OCI-M2 (cell line): ENCODE measurements at regions not wholly inside any gene's neighbourhood (a gene's known extent, or its start where the extent isn't known, plus 50 kb on each side); places are given as distances from the start of the nearest gene placed in this dataset.

ENCODE experiments used
- DNase-seq: peaks from one replicate; lab custom pipeline; 2025; ENCODE audit not compliant: unreplicated experiment; lab: John Stamatoyannopoulos, UW

- DNase-seq, result no peak
Measured at GRCh38 chr1:235027076-235027861, 101.4 kb downstream of the TOMM20 start.

DNA sequence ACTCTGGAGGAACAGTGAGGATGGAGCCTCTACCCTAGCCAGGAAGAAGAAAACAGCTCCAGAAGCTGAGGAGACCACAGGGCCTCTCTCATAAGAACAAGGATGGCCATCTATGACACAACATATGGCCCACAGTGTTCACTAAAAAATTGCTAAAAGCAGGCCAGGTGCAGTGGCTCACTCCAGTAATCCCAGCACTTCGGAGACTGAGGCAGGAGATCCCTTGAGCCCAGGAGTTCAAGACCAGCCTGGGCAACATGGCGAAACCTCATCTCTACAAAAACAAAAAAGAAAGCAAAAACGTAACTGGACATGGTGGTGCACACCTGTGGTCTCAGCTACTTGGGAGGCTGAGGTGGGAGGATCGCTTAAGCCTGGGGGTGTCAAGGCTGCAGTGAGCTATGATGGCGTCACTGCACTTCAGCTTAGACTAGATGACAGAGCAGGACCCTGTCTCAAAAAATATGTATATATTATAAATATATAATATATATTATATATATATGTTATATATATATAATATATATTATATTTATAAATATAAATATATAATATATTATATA is 103.1 kb downstream of the TOMM20 start:
- no peak for DNase-seq

GRCh38 chr1:235024711-235025421 is 103.8 kb downstream of the TOMM20 start:
- DNase-seq, result no peak

- DNase-seq, result no peak
Measured at GRCh38 chr1:235023711-235024439, 104.8 kb downstream of the TOMM20 start.

DNA sequence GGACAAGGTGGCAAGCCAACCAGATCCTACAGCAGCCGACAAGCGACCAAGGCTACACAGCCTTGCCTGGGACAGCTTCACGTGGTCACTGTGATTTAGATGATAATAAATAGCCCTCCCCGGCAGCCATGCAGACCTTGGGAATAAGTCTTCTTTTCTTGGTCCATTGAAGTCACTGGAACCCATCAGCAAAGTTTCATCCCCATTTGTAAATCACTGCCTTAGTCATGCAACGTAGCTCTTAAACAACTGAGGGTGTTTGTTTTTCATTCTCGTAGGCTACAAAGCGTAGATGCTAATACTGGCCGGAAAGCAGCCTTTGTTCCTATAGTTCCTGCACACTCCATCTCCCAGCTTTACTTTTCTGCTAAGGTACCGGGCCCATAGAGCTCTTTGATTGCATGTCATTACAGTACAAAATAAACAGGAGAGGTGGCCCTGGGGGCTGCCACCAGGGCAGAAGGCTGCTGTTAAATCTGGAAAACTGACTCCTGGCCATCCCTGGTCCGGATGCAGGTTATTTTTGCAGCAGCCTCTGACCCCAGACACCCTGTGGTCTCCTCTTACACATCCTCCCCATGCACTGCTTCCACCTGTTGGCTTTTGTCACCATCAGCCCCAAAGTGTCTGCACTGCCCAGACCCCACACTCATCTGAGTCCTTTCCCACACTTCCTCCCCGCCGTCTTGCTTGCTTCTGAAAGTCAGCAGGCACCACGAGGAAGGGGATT is 105.5 kb downstream of the TOMM20 start:
- DNase-seq, result no peak

GRCh38 chr1:235022341-235022980 is 106.2 kb downstream of the TOMM20 start:
- DNase-seq, result no peak

- DNase-seq, result no peak
Measured at GRCh38 chr1:235021815-235022214, 106.8 kb downstream of the TOMM20 start.

DNA sequence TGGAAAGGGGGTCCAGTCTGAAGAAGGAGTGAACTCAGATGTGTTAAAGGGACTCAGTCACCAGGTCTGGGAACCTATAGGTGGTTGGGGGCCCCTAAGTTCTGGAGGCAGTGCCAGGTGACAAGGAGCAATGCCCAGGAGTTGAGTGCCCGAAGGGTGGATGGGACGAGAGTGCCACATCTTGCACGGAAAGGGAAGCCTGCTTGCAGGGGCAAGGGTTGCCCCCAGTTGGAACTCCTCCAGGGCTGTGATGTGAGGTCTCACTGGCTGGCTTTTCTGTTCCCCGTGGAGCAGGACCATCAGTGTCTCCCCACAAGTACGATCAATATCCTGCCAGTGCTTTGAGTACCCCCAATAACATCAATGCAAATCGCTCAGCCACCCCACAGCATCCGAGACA is 107.3 kb downstream of the TOMM20 start:
- no peak for DNase-seq

DNA sequence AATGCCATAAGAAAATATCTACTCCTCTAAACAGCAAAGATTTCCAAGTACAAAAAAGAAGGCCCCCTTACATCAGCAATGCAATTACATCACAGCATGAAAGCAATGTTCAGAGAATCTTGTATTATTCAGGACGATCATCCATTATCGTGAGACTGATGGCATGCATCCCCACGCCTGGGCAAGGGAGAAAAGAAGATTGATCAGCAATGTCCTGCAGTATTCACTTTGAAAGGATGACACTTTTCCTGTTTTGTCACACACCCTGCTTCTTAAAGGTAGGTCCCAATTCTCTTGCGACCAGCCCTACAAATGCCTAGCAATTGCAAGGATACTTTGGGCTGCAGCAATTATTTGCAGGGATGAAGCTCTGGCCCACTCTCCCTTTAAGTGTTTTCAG is 108.7 kb downstream of the TOMM20 start:
- DNase-seq, result no peak

DNA sequence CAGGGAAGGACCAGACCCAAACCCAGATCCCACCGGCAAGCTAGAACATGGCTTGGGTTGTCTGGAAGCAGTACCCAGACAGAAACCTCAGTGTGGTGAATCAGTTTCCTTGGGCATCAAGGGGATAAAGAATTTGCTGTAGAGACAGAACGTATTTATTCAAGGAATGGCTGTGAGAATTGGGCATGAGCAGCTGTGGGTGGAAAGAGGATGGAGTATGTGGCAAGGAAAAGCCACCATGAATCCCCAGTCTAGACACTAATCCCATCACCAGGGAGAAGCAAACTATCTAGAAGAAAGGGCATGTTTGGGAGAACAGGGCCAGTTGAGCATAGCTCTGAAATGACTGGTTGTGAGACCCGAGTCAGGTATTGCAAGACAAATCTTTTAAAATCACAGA is 109.2 kb downstream of the TOMM20 start:
- DNase-seq, result no peak

- no peak for DNase-seq
Measured at GRCh38 chr1:235018720-235019444, 109.8 kb downstream of the TOMM20 start.

DNA sequence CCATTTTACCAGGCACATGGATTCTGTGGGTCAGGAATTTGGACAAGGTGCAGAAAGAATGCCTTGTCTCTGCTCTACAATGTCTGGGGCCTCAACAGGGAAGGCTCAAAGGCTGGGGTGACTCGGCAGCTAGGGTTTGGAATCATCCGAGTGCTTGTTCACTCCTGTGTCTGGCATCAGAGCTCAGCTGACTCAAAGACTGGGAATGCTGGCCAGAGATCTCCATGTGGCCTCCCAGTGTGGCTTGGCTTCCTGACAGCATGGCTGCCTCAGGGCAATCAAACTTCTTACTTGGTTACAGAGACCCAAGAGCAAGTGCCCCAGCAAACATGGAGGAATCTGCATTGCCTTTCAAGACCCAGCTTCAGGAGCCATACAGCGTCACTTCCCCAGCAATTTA is 110.5 kb downstream of the TOMM20 start:
- no peak for DNase-seq

DNA sequence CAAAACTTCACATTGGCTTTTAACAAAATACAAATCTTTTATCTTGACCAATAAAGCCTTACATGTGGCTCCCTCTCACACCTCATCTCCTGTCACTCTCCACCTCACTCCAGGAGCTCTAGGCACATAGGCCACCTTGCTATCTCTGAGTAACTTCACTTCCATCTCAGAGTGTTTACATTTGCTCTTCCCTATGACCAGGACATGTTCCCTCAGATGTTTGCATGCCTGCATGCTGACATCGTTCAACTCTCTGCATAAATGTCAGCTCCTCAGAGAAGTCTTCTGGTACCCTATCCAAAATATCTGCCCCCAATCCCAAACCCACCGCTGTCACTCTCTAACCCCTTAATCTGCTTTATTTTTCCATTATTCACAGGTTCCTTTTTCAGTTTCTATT is 110.9 kb downstream of the TOMM20 start:
- DNase-seq, result no peak

DNA sequence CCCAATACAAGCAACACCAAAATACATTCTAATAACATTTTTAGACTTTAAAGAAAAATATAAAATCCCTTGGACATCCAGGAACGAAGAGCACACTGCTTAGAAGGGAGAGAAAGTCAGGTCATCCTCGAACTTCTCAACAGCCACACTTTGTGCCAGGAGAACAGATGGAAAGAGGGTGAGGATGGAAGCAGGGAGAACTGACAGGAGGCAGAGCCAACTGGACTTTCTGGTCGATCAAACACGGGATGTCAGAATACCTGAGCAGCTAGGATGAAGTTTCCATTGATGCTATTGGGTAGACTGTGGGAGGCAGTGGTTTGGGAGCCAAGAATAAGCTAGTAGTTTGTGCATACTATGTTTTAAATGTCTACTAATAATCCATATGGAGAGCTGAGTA is 111.4 kb downstream of the TOMM20 start:
- DNase-seq, result no peak

- no peak for DNase-seq
Measured at GRCh38 chr1:235015291-235015985, 113.2 kb downstream of the TOMM20 start.

DNA sequence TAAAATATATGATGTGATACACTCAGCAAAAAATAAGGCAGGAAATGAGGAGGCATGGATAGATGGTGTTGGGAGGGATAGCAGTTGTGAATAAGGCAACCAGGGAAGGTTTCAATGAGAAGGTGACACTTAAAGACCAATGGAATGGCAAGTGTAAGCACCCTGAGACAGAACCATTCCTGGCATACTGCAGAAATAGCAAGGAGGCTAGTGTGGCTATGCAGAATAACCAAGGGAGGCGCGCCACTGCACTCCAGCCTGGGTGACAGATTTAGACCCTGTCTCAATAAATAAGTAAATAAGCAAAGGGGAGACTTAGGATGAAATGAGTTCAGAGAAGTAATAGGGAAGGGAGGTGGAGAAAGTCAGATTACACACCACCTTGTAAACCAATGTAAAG is 113.9 kb downstream of the TOMM20 start:
- DNase-seq, result no peak

GRCh38 chr1:235013512-235013911 is 115.1 kb downstream of the TOMM20 start:
- DNase-seq, result no peak

DNA sequence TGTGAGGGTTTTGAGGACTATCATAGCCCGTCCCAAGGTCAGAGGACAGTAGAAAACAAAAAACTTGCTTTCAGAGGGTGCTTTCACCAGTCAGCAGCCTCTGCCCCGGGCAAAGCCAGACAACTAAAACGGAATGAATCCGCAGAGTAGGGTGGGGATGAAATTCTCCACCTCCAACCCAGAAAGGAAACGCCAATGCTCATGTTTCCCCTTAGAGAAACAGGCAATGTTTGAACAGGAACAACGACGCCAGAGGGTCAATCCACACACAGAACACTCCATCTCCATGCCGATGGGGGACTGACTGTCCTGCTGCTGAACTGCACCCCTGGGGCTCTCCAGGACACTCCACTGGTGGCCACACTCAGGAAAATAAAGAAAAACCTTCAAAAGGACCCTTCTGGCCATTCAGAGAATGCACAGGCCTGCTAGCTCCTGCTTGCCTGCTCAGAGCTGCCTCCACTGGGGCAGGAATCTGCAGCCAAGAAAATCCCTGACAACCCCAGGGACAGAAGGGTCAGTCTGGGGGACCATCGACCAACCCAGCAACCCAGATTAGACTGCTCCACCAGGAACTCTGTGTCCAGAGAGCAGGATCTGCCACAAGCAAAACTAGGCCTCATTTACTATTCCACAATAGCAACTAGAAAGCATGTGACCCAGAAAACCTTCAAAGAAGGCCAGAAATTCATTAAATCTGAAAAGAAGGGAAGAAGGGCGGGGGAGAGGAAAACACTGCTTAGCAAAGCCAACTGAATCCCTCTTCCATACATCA is 116.0 kb downstream of the TOMM20 start:
- no peak for DNase-seq
